ENCODE measurements at regions not wholly inside any gene's neighbourhood (a gene's known extent, or its start where the extent isn't known, plus 50 kb on each side); places are given as distances from the start of the nearest gene placed in this dataset.

DNA sequence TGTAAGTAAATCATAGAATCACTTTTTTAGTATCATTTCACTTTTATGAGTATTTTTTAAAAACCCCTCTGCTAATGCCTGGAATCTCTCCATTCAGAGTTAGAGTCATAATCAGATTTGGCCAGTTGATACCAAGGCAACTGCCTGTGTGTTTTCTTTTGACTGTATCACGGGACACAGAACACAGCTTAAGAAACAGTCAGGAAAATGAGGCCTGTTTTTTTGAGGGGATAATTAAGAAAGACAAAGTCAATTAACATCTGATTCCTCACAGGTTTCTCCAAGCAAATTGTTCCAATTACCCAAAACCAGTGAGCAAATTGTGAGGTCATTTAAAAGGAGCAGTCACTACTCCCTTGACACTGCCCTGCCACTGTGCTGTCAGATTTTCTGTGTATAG, 944.5 kb upstream of the SOX9 start:
- H3K27ac ChIP-seq = no peak overlapping the region
- DNase-seq (ENCODE audit: low read depth in 1 of 2, low spot score in 1 of 2) = no peak
- ATAC-seq = no peak
- no peaks in the 10 kb centered on the region for H3K9me3 ChIP-seq
- TF ChIP-seq MAZ (IDR thresholded peaks at IDR 0.05; ENCODE audit: borderline replicate concordance, low read depth, low read length) (no peak), EP300 (IDR thresholded peaks at IDR 0.05) (no peak)
- POLR2A ChIA-PET = no interaction called here
- H3K4me2 ChIP-seq = no peak overlapping the region
- CTCF ChIA-PET = no interaction called here
- WGBS (ENCODE audit: missing lambda C conversion rate) = 12% methylated on average over 1 of the region's 1 CpG
- no peak for FAIRE-seq
- H3K4me1 ChIP-seq = no peaks in the 10 kb centered on the region
- H3K4me3 ChIP-seq = no peak overlapping the region

DNA sequence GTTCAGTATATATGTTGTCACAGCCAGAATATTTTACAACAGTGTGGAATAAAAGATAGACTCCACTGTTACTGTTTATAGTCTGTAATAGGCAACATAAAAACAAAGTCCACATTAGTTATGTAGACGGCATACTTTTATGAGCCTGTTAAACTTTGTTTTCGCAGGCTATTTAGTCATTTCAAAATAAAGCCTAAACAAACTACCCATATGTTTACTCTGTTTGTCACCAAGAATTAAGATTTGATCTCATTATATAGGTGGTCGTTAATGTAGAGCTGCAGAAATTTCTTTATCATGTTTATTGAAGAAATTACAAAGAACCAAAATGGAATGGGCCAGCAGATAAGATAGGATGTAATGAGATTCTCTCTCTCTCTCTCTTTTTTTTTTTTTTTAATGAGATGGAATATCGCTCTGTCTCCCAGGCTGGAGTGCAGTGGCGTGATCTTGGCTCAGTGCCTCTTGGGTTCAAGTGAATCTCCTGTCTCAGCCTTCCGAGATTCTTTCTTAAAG, 943.8 kb upstream of the SOX9 start:
- ATAC-seq (no peak), FAIRE-seq (peak; percentile 61), DNase-seq (ENCODE audit: low read depth in 1 of 2, low spot score in 1 of 2) (no peak)
- CTCF ChIA-PET = no interaction called here
- H3K9me3 ChIP-seq = no peaks in the 10 kb centered on the region
- H3K4me1 ChIP-seq = no peaks in the 10 kb centered on the region
- no peak overlapping the region for H3K27ac ChIP-seq
- no peak for TF ChIP-seq SMC3 (IDR thresholded peaks at IDR 0.05)
- TF ChIP-seq CTCF (IDR thresholded peaks at IDR 0.05) = no peak
- TF ChIP-seq KDM1A (IDR thresholded peaks at IDR 0.05; ENCODE audit: low read depth) = no peak
- 48% methylated on average over 6 of the region's 6 CpGs for WGBS (ENCODE audit: missing lambda C conversion rate)
- H3K4me2 ChIP-seq = no peak overlapping the region
- POLR2A ChIA-PET = no interaction called here
- H3K4me3 ChIP-seq = no peak overlapping the region

DNA sequence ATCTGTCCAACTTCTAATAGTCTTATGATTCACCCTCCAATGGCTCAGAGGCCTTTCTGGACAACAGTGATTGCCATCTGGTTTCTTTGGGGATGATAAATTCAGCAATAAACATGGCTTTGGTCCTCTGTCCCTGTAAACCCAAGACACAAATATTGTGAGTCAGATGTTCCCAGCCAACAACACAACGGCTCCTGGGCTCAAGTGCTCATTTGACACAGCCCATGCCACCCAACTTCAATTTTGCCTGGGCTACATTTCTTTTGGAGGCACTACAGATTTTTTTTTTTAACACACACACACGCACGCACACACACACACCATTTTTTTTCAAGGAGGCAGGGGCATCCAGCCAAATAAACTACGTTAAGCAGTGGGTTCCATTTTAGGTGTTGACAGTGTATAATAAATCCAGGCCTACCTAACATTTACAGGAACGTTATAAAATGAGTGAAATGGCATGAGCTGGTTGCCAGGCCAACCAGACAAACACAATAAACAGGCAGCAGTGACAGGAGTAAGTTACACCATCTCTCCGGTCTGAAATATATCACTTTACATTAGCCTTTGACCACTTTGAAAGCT, 939.9 kb upstream of the SOX9 start:
- peak in 1 of 2 experiments; percentile 34 for DNase-seq (ENCODE audit: low read depth in 1 of 2, low spot score in 1 of 2)
- Histone ChIP-seq H3K9me3 (no peaks in the 10 kb centered on the region), H3K4me1 (no peaks in the 10 kb centered on the region), H3K4me2 (no peak overlapping the region), H3K4me3 (no peak overlapping the region), H3K27ac (no peak overlapping the region)
- WGBS (ENCODE audit: missing lambda C conversion rate) = 26% methylated on average over 6 of the region's 6 CpGs
- no peak for FAIRE-seq
- TF ChIP-seq REST (IDR thresholded peaks at IDR 0.05) (no peak), ESRRA (IDR thresholded peaks at IDR 0.05; ENCODE audit: borderline replicate concordance, low read length) (no peak), HES2 (IDR thresholded peaks at IDR 0.05) (no peak), ZFP36 (IDR thresholded peaks at IDR 0.05; ENCODE audit: borderline replicate concordance, partially characterized antibody) (no peak), SREBF2 (IDR thresholded peaks at IDR 0.05) (no peak), EHMT2 (IDR thresholded peaks at IDR 0.05; ENCODE audit: low read depth) (no peak), NR3C1 (IDR thresholded peaks at IDR 0.05) (no peak), RAD21 (conservative IDR thresholded peaks at IDR 0.05 in 1 of 2, IDR thresholded peaks at IDR 0.05 in 1 of 2) (no peak), TP53 (CRISPR knock-in tag; IDR thresholded peaks at IDR 0.05) (no peak), CBX2 (IDR thresholded peaks at IDR 0.05; ENCODE audit: borderline replicate concordance, low read depth) (no peak), MAZ (IDR thresholded peaks at IDR 0.05; ENCODE audit: borderline replicate concordance, low read depth, low read length) (no peak), ELK1 (IDR thresholded peaks at IDR 0.05; ENCODE audit: low read depth, low read length) (no peak), PHF8 (IDR thresholded peaks at IDR 0.05; ENCODE audit: borderline replicate concordance, low read depth) (no peak), NFE2L2 (conservative IDR thresholded peaks at IDR 0.05; ENCODE audit: low read length) (no peak), EHF (CRISPR knock-in tag; IDR thresholded peaks at IDR 0.05) (no peak), CBX8 (IDR thresholded peaks at IDR 0.05) (no peak)
- TF ChIP-seq, protein P1, sequence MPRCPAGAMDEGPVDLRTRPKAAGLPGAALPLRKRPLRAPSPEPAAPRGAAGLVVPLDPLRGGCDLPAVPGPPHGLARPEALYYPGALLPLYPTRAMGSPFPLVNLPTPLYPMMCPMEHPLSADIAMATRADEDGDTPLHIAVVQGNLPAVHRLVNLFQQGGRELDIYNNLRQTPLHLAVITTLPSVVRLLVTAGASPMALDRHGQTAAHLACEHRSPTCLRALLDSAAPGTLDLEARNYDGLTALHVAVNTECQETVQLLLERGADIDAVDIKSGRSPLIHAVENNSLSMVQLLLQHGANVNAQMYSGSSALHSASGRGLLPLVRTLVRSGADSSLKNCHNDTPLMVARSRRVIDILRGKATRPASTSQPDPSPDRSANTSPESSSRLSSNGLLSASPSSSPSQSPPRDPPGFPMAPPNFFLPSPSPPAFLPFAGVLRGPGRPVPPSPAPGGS (IDR thresholded peaks at IDR 0.05) = no peak
- POLR2A ChIA-PET = no interaction called here
- peak in 1 of 2 experiments; percentile 50; a peak in 2 of 6 replicates for ATAC-seq
- CTCF ChIA-PET = interaction anchor here (0.6 to 1.6 kb wide), 2 partner anchors 8 to 341 kb away, joined by 3 to 5 read pairs; no protein-coding TSS in a partner anchor
